Body of pancreas (tissue), 4 donors: ENCODE measurements at regions not wholly inside any gene's neighbourhood (a gene's known extent, or its start where the extent isn't known, plus 50 kb on each side); places are given as distances from the start of the nearest gene placed in this dataset.

ENCODE experiments used
- ATAC-seq: fragments of 150-250 bp; one replicate; pipeline ENCODE4 v1.9.1; 2016
- DNase-seq, 4 donors: peaks; one replicate each; pipeline ENCODE4 v3.0.0-alpha.2; 2019
- H3K27ac ChIP-seq, 4 donors: fragments of 200-600 bp; sonication (generic); 1 replicate in 3 of 4; 2 replicates in 1 of 4; pipeline versions ENCODE4 v1.5.1 to v1.6.1; 2016 to 2019; ENCODE audit warnings: mild to moderate bottlenecking in 1 of 4, mixed read lengths in 1 of 4, moderate library complexity in 1 of 4
- H3K27me3 ChIP-seq, 2 donors: fragments of 200-600 bp; sonication (generic); one replicate each; pipeline ENCODE4 v1.6.0; 2016; ENCODE audit warnings: mild to moderate bottlenecking in 1 of 2
- H3K36me3 ChIP-seq, 2 donors: fragments of 200-600 bp; sonication (generic); replicated peaks in 1 of 2; 2 replicates each; pipeline ENCODE4 v1.5.1; 2016; ENCODE audit warnings: low read depth in 2 of 2; ENCODE audit not compliant: insufficient read depth in 1 of 2
- H3K4me1 ChIP-seq: fragments of 200-600 bp; sonication (generic); one replicate; pipeline ENCODE4 v1.6.0; 2016
- H3K4me3 ChIP-seq, 2 donors: fragments of 200-600 bp; sonication (generic); 1 replicate in 1 of 2; 2 replicates in 1 of 2; pipeline ENCODE4 v1.5.1; 2016 to 2019
- H3K9me3 ChIP-seq, 3 donors: fragments of 200-600 bp; sonication (generic); 1 replicate in 2 of 3; 2 replicates in 1 of 3; pipeline ENCODE4 v1.5.1; 2016
- POLR2A ChIP-seq, 3 donors: fragments of 450-650 bp; IDR thresholded peaks; one replicate each; pipeline ENCODE4 v1.6.1; 2016; ENCODE audit warnings: antibody characterized with exemption in 3 of 3, mild to moderate bottlenecking in 2 of 3
- WGBS, 2 donors: methylation state at CpG; one replicate each; pipeline ENCODE4 v1.1.5; 2017; 5-methylcytosine and 5-hydroxymethylcytosine counted together
- intact Hi-C: fragments of 100-400 bp; cut with DNase I; formaldehyde crosslinking; loops from one replicate; pipeline ENCODE4 v1.15.1; 2023
- TF ChIP-seq, protein P1 (sequence below), 7 experiments: fragments of 450-650 bp in 4 of 7; fragments of 200-600 bp in 3 of 7; sonication (generic) in 3 of 7; IDR thresholded peaks; one replicate each; pipeline ENCODE4 v1.5.1; 2016 to 2019; ENCODE audit warnings: antibody characterized with exemption in 7 of 7

DNA sequence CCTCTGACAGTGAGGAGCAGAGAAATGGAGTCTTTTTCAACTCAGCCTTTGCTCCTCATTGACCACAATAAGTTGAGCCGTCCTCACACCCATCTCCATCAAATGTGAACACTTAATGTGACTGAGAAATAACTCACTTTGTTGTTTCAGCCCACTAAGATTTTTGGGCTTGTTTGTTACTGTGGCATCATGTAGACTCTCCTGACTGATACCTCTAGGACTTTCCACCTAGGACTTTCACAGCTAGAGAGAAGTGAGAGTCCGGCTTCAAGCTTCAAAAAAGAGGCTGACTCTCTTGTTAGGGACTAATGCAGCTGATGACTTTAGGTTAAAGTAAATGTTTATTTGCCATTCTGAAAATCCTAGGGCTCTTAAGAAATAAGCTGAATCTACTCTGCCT lies 435.0 kb downstream of the TMEM114 start:
- Histone ChIP-seq H3K27me3 (no peaks in the 10 kb centered on the region), H3K4me3 (no peak overlapping the region), H3K4me1 (no peaks in the 10 kb centered on the region), H3K36me3 (no peaks in the 10 kb centered on the region), H3K27ac (no peak overlapping the region), H3K9me3 (no peaks in the 10 kb centered on the region)
- TF ChIP-seq POLR2A (IDR thresholded peaks at IDR 0.05) = no peak
- TF ChIP-seq, protein P1, sequence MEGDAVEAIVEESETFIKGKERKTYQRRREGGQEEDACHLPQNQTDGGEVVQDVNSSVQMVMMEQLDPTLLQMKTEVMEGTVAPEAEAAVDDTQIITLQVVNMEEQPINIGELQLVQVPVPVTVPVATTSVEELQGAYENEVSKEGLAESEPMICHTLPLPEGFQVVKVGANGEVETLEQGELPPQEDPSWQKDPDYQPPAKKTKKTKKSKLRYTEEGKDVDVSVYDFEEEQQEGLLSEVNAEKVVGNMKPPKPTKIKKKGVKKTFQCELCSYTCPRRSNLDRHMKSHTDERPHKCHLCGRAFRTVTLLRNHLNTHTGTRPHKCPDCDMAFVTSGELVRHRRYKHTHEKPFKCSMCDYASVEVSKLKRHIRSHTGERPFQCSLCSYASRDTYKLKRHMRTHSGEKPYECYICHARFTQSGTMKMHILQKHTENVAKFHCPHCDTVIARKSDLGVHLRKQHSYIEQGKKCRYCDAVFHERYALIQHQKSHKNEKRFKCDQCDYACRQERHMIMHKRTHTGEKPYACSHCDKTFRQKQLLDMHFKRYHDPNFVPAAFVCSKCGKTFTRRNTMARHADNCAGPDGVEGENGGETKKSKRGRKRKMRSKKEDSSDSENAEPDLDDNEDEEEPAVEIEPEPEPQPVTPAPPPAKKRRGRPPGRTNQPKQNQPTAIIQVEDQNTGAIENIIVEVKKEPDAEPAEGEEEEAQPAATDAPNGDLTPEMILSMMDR (IDR thresholded peaks at IDR 0.05) = no peak
- ATAC-seq = no peak
- no peak for DNase-seq
- intact Hi-C loops = no loop called here
- 53 to 54% methylated on average over 2 of the region's 2 CpGs for WGBS, 2 donors

DNA sequence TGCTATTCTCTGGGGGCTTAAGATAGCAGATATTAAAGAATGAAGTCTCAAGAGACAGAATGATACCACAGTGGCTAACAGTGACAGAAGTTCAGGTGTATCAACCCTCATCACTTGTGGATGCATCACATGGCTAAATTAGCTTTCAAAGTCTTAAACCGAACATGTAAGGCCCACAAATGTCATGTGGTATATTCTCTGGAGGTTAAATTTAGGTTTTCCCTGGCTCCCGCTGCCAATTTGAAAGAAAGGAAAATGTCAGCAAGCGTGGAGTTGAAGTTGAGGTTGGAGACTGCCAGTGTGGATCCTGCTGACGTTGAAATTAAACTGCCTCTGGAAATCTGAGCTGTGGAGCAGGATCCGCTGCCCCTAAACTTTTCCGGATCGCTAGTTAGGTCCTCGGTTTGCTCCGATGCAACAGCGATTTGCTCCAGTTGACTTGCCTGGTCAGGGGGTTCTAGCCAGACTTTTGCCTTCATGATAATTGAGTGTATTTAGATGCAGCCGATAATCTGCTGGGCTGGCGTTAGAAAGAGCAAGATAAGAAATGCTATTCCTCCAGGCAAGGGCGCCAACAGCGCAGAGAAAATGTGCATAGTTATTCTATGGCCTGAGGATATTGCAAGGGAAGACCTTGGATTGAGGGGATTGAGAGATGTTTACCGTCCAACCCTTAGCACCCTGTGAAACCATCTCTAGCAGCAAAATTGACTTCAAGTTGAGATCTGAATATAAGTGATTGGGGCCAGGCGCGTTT lies 443.9 kb downstream of the TMEM114 start:
- no peaks in the 10 kb centered on the region for H3K4me1 ChIP-seq
- no peaks in the 10 kb centered on the region for H3K36me3 ChIP-seq
- no peaks in the 10 kb centered on the region for H3K9me3 ChIP-seq
- H3K4me3 ChIP-seq = no peak overlapping the region
- DNase-seq (no peak), ATAC-seq (no peak)
- H3K27ac ChIP-seq = no peak overlapping the region
- WGBS, 2 donors = 74 to 79% methylated on average over 17 of the region's 17 CpGs
- TF ChIP-seq, protein P1 (IDR thresholded peaks at IDR 0.05) = no peak
- no peak for TF ChIP-seq POLR2A (IDR thresholded peaks at IDR 0.05)
- intact Hi-C loops = no loop called here
- no peaks in the 10 kb centered on the region for H3K27me3 ChIP-seq

DNA sequence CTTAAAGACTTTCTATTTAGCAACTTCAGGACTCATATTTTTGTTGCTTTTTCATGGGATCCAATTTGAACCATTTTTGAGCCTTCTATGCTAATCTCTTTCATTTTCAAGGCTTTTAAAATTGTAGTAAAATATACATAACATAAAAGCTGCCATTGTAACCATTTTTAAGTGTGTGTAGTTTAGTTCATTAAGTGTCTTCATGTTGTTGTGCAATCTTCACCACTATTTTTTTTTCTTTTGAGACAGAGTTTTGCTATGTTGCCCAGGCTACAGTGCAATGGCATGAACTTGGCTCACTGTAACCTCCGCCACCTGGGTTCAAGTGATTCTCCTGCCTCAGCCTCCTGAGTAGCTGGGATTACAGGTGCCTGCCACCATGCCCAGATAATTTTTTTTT lies 451.6 kb downstream of the TMEM114 start:
- no peaks in the 10 kb centered on the region for H3K9me3 ChIP-seq
- DNase-seq (no peak), ATAC-seq (no peak)
- 89 to 100% methylated on average over 1 of the region's 1 CpG for WGBS, 2 donors
- no peak overlapping the region for H3K4me3 ChIP-seq
- H3K27ac ChIP-seq = no peak overlapping the region
- no peaks in the 10 kb centered on the region for H3K4me1 ChIP-seq
- no peaks in the 10 kb centered on the region for H3K27me3 ChIP-seq
- H3K36me3 ChIP-seq = no peaks in the 10 kb centered on the region
- intact Hi-C loops = no loop called here
- TF ChIP-seq POLR2A (IDR thresholded peaks at IDR 0.05) = no peak
- TF ChIP-seq, protein P1 (IDR thresholded peaks at IDR 0.05) = no peak

DNA sequence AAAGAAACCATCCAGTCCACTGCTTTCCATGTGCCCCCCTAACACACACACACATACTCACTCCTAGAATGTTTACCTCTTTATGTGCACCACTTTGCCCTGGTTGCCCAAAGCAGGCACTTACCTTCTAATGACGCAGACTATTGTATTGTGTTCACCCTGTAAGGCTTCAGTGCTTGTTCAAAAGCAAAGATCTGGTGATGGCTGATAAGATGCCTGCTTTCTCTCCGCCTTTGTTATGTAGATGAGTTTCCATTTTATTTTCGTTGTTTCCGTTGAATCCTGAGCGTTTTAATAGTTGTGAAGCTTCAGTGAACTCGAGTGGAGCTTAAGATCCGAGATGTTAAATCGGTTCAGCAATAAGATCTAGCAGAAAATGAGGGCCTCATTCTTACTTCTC lies 452.7 kb downstream of the TMEM114 start:
- 43 to 48% methylated on average over 8 of the region's 8 CpGs for WGBS, 2 donors
- no peak for TF ChIP-seq POLR2A (IDR thresholded peaks at IDR 0.05)
- TF ChIP-seq, protein P1 (IDR thresholded peaks at IDR 0.05) = no peak
- intact Hi-C loops = no loop called here

DNA sequence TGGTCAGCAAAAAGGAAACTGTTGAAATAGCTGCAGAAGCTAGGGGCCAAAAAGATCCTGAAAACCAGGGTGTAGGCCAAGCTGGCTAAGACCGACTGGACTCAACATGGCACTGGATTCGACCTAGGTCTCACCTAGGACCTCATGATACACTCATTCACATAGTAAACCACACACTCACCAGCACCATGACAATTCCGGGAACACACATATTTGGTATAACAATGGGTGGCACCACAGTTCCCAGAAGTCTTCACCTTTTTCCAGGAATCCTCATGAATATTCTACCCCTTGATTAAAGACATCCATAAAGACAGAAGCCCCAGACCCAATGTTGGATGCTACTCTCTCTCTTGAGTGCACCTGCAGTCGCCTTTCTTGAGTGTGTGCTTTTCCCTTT lies 460.1 kb downstream of the TMEM114 start:
- ATAC-seq (no peak), DNase-seq (no peak)
- intact Hi-C loops = no loop called here
- H3K27me3 ChIP-seq = no peaks in the 10 kb centered on the region
- H3K36me3 ChIP-seq = no peaks in the 10 kb centered on the region
- H3K4me3 ChIP-seq = no peak overlapping the region
- TF ChIP-seq, protein P1 (IDR thresholded peaks at IDR 0.05) = no peak
- TF ChIP-seq POLR2A (IDR thresholded peaks at IDR 0.05) = no peak
- H3K27ac ChIP-seq = no peak overlapping the region
- no peaks in the 10 kb centered on the region for H3K4me1 ChIP-seq
- H3K9me3 ChIP-seq = no peaks in the 10 kb centered on the region
- WGBS, 2 donors = 62 to 73% methylated on average over 4 of the region's 4 CpGs

More for the DNA sequence above, 452.7 kb downstream of the TMEM114 start:
- H3K4me1 ChIP-seq = no peaks in the 10 kb centered on the region
- H3K27ac ChIP-seq = no peak overlapping the region
- DNase-seq (no peak), ATAC-seq (no peak)
- no peaks in the 10 kb centered on the region for H3K27me3 ChIP-seq
- H3K36me3 ChIP-seq = no peaks in the 10 kb centered on the region
- H3K4me3 ChIP-seq = no peak overlapping the region
- no peaks in the 10 kb centered on the region for H3K9me3 ChIP-seq
